ENCODE measurements at regions not wholly inside any gene's neighbourhood (a gene's known extent, or its start where the extent isn't known, plus 50 kb on each side); places are given as distances from the start of the nearest gene placed in this dataset.
"Not testable (repeated sequence)": the region's sequence is repeated elsewhere in the genome, so short reads cannot be mapped to it uniquely, and the experiment has no call there.

GRCh38 chr18:71322201-71322600, 1033.4 kb downstream of the SOCS6 start:
- no peaks in the 10 kb centered on the region for H3K4me1 ChIP-seq
- no peaks in the 10 kb centered on the region for H3K36me3 ChIP-seq
- H3K9me3 ChIP-seq, result no peaks in the 10 kb centered on the region
- H3K27me3 ChIP-seq, result no peaks in the 10 kb centered on the region
- H3K27ac ChIP-seq, result no peak overlapping the region
- TF ChIP-seq, protein P1, sequence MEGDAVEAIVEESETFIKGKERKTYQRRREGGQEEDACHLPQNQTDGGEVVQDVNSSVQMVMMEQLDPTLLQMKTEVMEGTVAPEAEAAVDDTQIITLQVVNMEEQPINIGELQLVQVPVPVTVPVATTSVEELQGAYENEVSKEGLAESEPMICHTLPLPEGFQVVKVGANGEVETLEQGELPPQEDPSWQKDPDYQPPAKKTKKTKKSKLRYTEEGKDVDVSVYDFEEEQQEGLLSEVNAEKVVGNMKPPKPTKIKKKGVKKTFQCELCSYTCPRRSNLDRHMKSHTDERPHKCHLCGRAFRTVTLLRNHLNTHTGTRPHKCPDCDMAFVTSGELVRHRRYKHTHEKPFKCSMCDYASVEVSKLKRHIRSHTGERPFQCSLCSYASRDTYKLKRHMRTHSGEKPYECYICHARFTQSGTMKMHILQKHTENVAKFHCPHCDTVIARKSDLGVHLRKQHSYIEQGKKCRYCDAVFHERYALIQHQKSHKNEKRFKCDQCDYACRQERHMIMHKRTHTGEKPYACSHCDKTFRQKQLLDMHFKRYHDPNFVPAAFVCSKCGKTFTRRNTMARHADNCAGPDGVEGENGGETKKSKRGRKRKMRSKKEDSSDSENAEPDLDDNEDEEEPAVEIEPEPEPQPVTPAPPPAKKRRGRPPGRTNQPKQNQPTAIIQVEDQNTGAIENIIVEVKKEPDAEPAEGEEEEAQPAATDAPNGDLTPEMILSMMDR (IDR thresholded peaks at IDR 0.05), result no peak
- no peak for DNase-seq
- intact Hi-C loops (cut with DNase I; ENCODE audit: low total_unique reads), result no loop called here
- no peak overlapping the region for H3K4me3 ChIP-seq

DNA sequence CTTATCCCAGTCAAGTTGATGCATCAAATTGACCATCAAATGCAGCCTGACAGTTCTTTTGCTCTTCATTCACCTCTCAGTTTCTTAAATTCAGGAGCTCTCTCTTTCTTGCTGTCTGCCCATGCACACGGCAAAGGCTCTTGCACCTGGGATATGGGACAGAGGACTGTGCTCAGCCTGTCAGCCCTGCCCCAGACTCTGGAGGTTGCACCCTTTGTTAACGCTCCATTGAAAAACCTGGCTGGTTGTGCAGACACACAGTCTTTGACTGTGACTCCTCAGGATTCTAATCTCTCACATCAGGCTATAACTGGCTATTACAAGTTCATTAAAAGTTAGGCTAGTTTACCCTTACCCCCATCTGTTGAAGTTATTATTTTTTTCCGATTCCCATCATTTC, 1032.5 kb downstream of the SOCS6 start:
- no peak for DNase-seq
- Histone ChIP-seq H3K27me3 (no peaks in the 10 kb centered on the region), H3K4me3 (no peak overlapping the region), H3K9me3 (no peaks in the 10 kb centered on the region), H3K27ac (no peak overlapping the region), H3K36me3 (no peaks in the 10 kb centered on the region), H3K4me1 (no peaks in the 10 kb centered on the region)
- TF ChIP-seq, protein P1 (IDR thresholded peaks at IDR 0.05), result no peak
- intact Hi-C loops (cut with DNase I; ENCODE audit: low total_unique reads), result no loop called here

DNA sequence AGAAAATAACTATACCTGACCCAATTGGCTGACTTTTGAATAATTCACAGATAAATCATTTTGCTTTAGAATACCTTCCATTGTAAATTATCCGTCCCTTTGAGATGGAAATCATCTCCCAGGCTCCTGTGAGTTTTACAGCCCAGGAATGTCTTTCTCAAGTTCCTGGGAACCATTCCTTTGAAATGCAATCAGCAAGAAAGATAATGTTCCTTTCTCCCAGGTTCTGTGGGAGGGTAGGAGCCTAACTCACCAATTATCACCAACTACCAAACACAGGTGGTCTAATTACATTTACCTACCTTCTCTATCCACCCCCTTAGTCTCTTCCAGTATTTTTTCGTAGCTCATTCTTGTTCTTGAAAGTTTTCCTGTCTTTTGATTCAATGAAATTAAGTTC, 1016.0 kb downstream of the SOCS6 start:
- Histone ChIP-seq H3K27ac (no peak overlapping the region), H3K4me1 (no peaks in the 10 kb centered on the region), H3K9me3 (no peaks in the 10 kb centered on the region), H3K36me3 (no peaks in the 10 kb centered on the region), H3K4me3 (no peak overlapping the region), H3K27me3 (no peaks in the 10 kb centered on the region)
- DNase-seq, result no peak
- TF ChIP-seq, protein P1 (IDR thresholded peaks at IDR 0.05), result no peak
- intact Hi-C loops (cut with DNase I; ENCODE audit: low total_unique reads), result no loop called here

GRCh38 chr18:71303743-71304142, 1014.9 kb downstream of the SOCS6 start:
- H3K9me3 ChIP-seq; H3K36me3 ChIP-seq; H3K27ac ChIP-seq; DNase-seq; H3K27me3 ChIP-seq; H3K4me1 ChIP-seq; intact Hi-C loops (cut with DNase I; ENCODE audit: low total_unique reads); H3K4me3 ChIP-seq: not testable (repeated sequence)

DNA sequence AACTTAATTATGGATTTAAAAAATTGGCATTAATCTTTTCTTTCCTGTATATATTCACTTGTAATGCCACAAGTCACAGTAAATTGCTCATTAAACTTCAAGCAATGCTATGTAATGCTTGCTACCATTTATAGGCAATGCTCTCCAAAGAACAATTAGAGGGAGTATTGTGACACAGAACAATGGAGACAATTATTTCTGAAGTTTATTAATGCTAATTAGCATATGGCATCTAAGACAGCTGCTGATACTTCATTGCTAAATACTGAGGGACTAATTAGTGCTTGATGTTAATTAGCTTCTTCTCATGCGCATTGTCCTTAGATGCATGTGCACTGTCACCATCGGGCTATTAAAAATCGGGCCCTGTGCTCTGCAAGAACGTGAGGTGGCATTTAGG, 1012.8 kb downstream of the SOCS6 start:
- DNase-seq, result no peak

DNA sequence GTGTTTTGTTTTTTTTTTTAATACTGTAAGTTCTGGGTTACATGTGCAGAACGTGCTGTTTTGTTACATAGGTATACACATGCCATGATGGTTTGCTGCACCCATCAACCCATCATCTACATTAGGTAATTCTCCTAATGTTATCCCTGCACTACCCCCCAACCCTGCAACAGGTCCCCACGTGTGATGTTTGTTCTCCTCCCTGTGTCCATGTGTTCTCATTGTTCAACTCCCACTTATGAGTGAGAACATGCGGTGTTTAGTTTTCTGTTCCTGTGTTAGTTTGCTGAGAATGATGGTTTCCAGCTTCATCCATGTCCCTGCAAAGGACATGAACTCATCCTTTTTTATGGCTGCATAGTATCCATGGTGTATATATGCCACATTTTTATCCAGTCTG, 1005.4 kb downstream of the SOCS6 start:
- DNase-seq; H3K27me3 ChIP-seq; H3K9me3 ChIP-seq; H3K27ac ChIP-seq; H3K36me3 ChIP-seq; H3K4me1 ChIP-seq; H3K4me3 ChIP-seq; intact Hi-C loops (cut with DNase I; ENCODE audit: low total_unique reads): not testable (repeated sequence)

More for the DNA sequence above, 1012.8 kb downstream of the SOCS6 start:
- Histone ChIP-seq H3K9me3 (no peaks in the 10 kb centered on the region), H3K4me3 (no peak overlapping the region), H3K36me3 (no peaks in the 10 kb centered on the region), H3K4me1 (no peaks in the 10 kb centered on the region), H3K27me3 (no peaks in the 10 kb centered on the region), H3K27ac (no peak overlapping the region)
- TF ChIP-seq, protein P1 (IDR thresholded peaks at IDR 0.05), result no peak
- intact Hi-C loops (cut with DNase I; ENCODE audit: low total_unique reads), result no loop called here

- Histone ChIP-seq H3K4me3 (no peak overlapping the region), H3K27ac (no peak overlapping the region), H3K27me3 (no peaks in the 10 kb centered on the region), H3K36me3 (no peaks in the 10 kb centered on the region), H3K9me3 (no peaks in the 10 kb centered on the region), H3K4me1 (no peaks in the 10 kb centered on the region)
- TF ChIP-seq, protein P1 (IDR thresholded peaks at IDR 0.05), result no peak
- no peak for DNase-seq
- intact Hi-C loops (cut with DNase I; ENCODE audit: low total_unique reads), result no loop called here
Measured at GRCh38 chr18:71293322-71293721, 1004.5 kb downstream of the SOCS6 start.

Data from tibial artery (tissue), 4 donors.